H9 (cell line): ENCODE measurements at regions not wholly inside any gene's neighbourhood (a gene's known extent, or its start where the extent isn't known, plus 50 kb on each side); places are given as distances from the start of the nearest gene placed in this dataset.

Experiments
- DNase-seq: peaks from one replicate; pipeline ENCODE4 v3.0.0-alpha.2; 2017
- H2AFZ ChIP-seq: one replicate; pipeline ENCODE4 v1.6.1; 2013; ENCODE audit warnings: mild to moderate bottlenecking, low read length, control low read depth, moderate library complexity
- H2AK5ac ChIP-seq: 2 replicates; pipeline ENCODE4 v1.6.1; 2013; ENCODE audit warnings: low read length, control low read depth, mixed read lengths; ENCODE audit not compliant: insufficient read length
- H2BK120ac ChIP-seq: one replicate; pipeline ENCODE4 v1.6.1; 2013; ENCODE audit warnings: low read depth, mild to moderate bottlenecking, low read length, control low read depth, inconsistent platforms; ENCODE audit not compliant: poor library complexity, severe bottlenecking
- H2BK12ac ChIP-seq: 2 replicates; pipeline ENCODE4 v1.6.1; 2013; ENCODE audit warnings: low read length, control low read depth, mixed read lengths, low read depth; ENCODE audit not compliant: insufficient read length
- H2BK15ac ChIP-seq: 2 replicates; pipeline ENCODE4 v1.6.1; 2013; ENCODE audit warnings: low read depth, low read length, control low read depth
- H2BK20ac ChIP-seq: one replicate; pipeline ENCODE4 v1.6.1; 2013; ENCODE audit warnings: low read depth, mild to moderate bottlenecking, low read length, control low read depth, inconsistent platforms; ENCODE audit not compliant: poor library complexity, severe bottlenecking
- H2BK5ac ChIP-seq: 2 replicates; pipeline ENCODE4 v1.6.1; 2013; ENCODE audit warnings: low read length, control low read depth, mixed read lengths; ENCODE audit not compliant: insufficient read length
- H3K14ac ChIP-seq: 2 replicates; pipeline ENCODE4 v1.6.1; 2013; ENCODE audit warnings: low read length, control low read depth; ENCODE audit not compliant: insufficient read depth
- H3K18ac ChIP-seq: 2 replicates; pipeline ENCODE4 v1.6.1; 2013; ENCODE audit warnings: low read depth, mild to moderate bottlenecking, mixed read lengths, low read length, control low read depth; ENCODE audit not compliant: insufficient read length
- H3K23ac ChIP-seq: 2 replicates; pipeline ENCODE4 v1.6.1; 2013; ENCODE audit warnings: low read length, control low read depth, mixed read lengths, low read depth; ENCODE audit not compliant: insufficient read length
- H3K23me2 ChIP-seq: 2 replicates; pipeline ENCODE4 v1.6.1; 2013; ENCODE audit warnings: low read depth, mild to moderate bottlenecking, mixed read lengths, low read length, control low read depth; ENCODE audit not compliant: insufficient read length, poor library complexity, severe bottlenecking
- H3K27ac ChIP-seq: 2 replicates; pipeline ENCODE4 v1.5.1; 2013; ENCODE audit warnings: low read length, control low read depth, mixed read lengths, low read depth; ENCODE audit not compliant: insufficient read length
- H3K27me3 ChIP-seq: 2 replicates; pipeline ENCODE4 v1.6.1; 2013; ENCODE audit warnings: low read length, control low read depth, inconsistent platforms; ENCODE audit not compliant: insufficient read depth
- H3K4ac ChIP-seq: 2 replicates; pipeline ENCODE4 v1.6.1; 2013; ENCODE audit warnings: low read depth, mild to moderate bottlenecking, control low read depth, inconsistent platforms, low read length, moderate library complexity
- H3K4me1 ChIP-seq: 2 replicates; pipeline ENCODE4 v1.6.1; 2013; ENCODE audit warnings: low read length, control low read depth, inconsistent platforms; ENCODE audit not compliant: insufficient read depth
- H3K4me2 ChIP-seq: 2 replicates; pipeline ENCODE4 v1.6.1; 2013; ENCODE audit warnings: low read length, control low read depth, mixed read lengths; ENCODE audit not compliant: insufficient read length, insufficient read depth
- H3K56ac ChIP-seq: 2 replicates; pipeline ENCODE4 v1.6.1; 2013; ENCODE audit warnings: low read depth, mild to moderate bottlenecking, mixed read lengths, low read length, control low read depth; ENCODE audit not compliant: insufficient read length
- H3K79me1 ChIP-seq: 2 replicates; pipeline ENCODE4 v1.6.1; 2013; ENCODE audit warnings: low read depth, mild to moderate bottlenecking, moderate library complexity, low read length, control low read depth, inconsistent platforms; ENCODE audit not compliant: insufficient read depth, poor library complexity, severe bottlenecking
- H3K79me2 ChIP-seq: 2 replicates; pipeline ENCODE4 v1.6.1; 2013; ENCODE audit warnings: low read length, control low read depth, inconsistent platforms; ENCODE audit not compliant: insufficient read depth
- H3K9ac ChIP-seq: 2 replicates; pipeline ENCODE4 v1.6.1; 2013; ENCODE audit warnings: low read length, control low read depth, mixed read lengths; ENCODE audit not compliant: insufficient read length; ENCODE audit errors: extremely low read depth
- H3K9me3 ChIP-seq: one replicate; pipeline ENCODE4 v1.6.1; 2013; ENCODE audit warnings: low read depth, low read length, inconsistent platforms; ENCODE audit not compliant: control insufficient read depth
- H3T11ph ChIP-seq: one replicate; pipeline ENCODE4 v1.6.1; 2013; ENCODE audit warnings: mild to moderate bottlenecking, low read length, control low read depth, inconsistent platforms
- H4K20me1 ChIP-seq: one replicate; pipeline ENCODE4 v1.6.1; 2013; ENCODE audit not compliant: control insufficient read depth, insufficient read length, insufficient read depth
- H4K5ac ChIP-seq: 2 replicates; pipeline ENCODE4 v1.6.1; 2013; ENCODE audit warnings: low read depth, mild to moderate bottlenecking, mixed read lengths, low read length, control low read depth; ENCODE audit not compliant: insufficient read length
- H4K8ac ChIP-seq: replicated peaks from 2 replicates; pipeline ENCODE4 v1.6.1; 2013; ENCODE audit warnings: low read length, control low read depth, mixed read lengths, low read depth; ENCODE audit not compliant: insufficient read length
- H4K91ac ChIP-seq: 2 replicates; pipeline ENCODE4 v1.6.1; 2013; ENCODE audit warnings: low read depth, mild to moderate bottlenecking, moderate library complexity, mixed read lengths, low read length, control low read depth; ENCODE audit not compliant: insufficient read length
- H3K27ac Mint-ChIP-seq, 3 experiments: 2 replicates in 2 of 3; 3 replicates in 1 of 3; pipeline ENCODE4 v1.8.0; 2020 to 2021; ENCODE audit warnings: mixed read lengths in 3 of 3, mild to moderate bottlenecking in 1 of 3, moderate library complexity in 1 of 3
- H3K27me3 Mint-ChIP-seq: 2 replicates; pipeline ENCODE4 v1.8.0; 2021; ENCODE audit warnings: low read depth, mild to moderate bottlenecking, moderate library complexity, mixed read lengths
- H3K36me3 Mint-ChIP-seq, 3 experiments: 2 replicates in 2 of 3; 3 replicates in 1 of 3; pipeline ENCODE4 v1.8.0; 2020 to 2021; ENCODE audit warnings: low read depth in 3 of 3, mixed read lengths in 3 of 3; ENCODE audit not compliant: insufficient read depth in 1 of 3
- H3K4me1 Mint-ChIP-seq, 2 experiments: 2 replicates each; pipeline ENCODE4 v1.8.0; 2020; ENCODE audit warnings: mixed read lengths in 2 of 2
- H3K4me3 Mint-ChIP-seq, 2 experiments: 2 replicates in 1 of 2; 3 replicates in 1 of 2; pipeline ENCODE4 v1.8.0; 2020 to 2021; ENCODE audit warnings: mild to moderate bottlenecking in 2 of 2, mixed read lengths in 2 of 2, moderate library complexity in 1 of 2
- H3K9me3 Mint-ChIP-seq, 2 experiments: 2 replicates in 1 of 2; 3 replicates in 1 of 2; pipeline ENCODE4 v1.8.0; 2020; ENCODE audit warnings: mild to moderate bottlenecking in 2 of 2, mixed read lengths in 2 of 2, moderate library complexity in 1 of 2
- CTCF ChIP-seq: fragments of 200-600 bp; sonication (generic); conservative IDR thresholded peaks from 3 replicates; pipeline ENCODE4 v1.8.0; 2021; ENCODE audit warnings: antibody characterized with exemption, mild to moderate bottlenecking
- WGBS: extraction: QIAGEN DNeasy Blood & Tissue Kit; methylation state at CpG from one replicate; pipeline ENCODE4 v1.1.7; 2013; ENCODE audit warnings: missing lambda C conversion rate, low lambda C conversion rate, mixed read lengths; ENCODE audit not compliant: insufficient read length; ENCODE audit errors: extremely low coverage; 5-methylcytosine and 5-hydroxymethylcytosine counted together

- Histone ChIP-seq H3K79me2 (no peaks in the 10 kb centered on the region), H3K27me3 (no peaks in the 10 kb centered on the region), H2BK120ac (no peak overlapping the region), H3K9ac (no peak overlapping the region), H4K20me1 (no peaks in the 10 kb centered on the region), H4K91ac (no peak overlapping the region), H2BK20ac (no peak overlapping the region), H3K23me2 (no peaks in the 10 kb centered on the region), H3K9me3 (no peaks in the 10 kb centered on the region), H2BK12ac (no peak overlapping the region), H3K14ac (no peak overlapping the region), H4K8ac (no peak overlapping the region), H2AK5ac (no peak overlapping the region), H4K5ac (no peak overlapping the region), H3K4ac (no peak overlapping the region), H3K23ac (no peak overlapping the region), H3K27ac (no peak overlapping the region), H3K4me2 (no peak overlapping the region), H3K56ac (no peak overlapping the region), H2AFZ (no peak overlapping the region), H3K79me1 (no peaks in the 10 kb centered on the region), H3K4me1 (0 out of 2 replicates have a peak, but pooled peaks cover 3% of the 10 kb centered on the region), H2BK15ac (no peak overlapping the region), H3K18ac (no peak overlapping the region), H2BK5ac (no peak overlapping the region), H3T11ph (no peak overlapping the region)
- no peak for TF ChIP-seq CTCF
- Mint-ChIP-seq H3K27me3 (no peaks in the 10 kb centered on the region; the same call in 1 of the 2 replicates), H3K27ac (no peak overlapping the region), H3K4me1 (peaks cover 18 to 21% of the 10 kb centered on the region in 2 experiments), H3K36me3 (no peaks in the 10 kb centered on the region), H3K9me3 (no peaks in the 10 kb centered on the region; a peak in 1 of 5 replicates), H3K4me3 (no peak overlapping the region)
- no peak for DNase-seq
- no CpG with 5 or more reads among the region's 6 CpGs for WGBS
Measured at GRCh38 chr9:107174441-107174840, 108.6 kb upstream of the RAD23B start.
